Lung microvascular endothelial cell (primary cell): ENCODE measurements at regions not wholly inside any gene's neighbourhood (a gene's known extent, or its start where the extent isn't known, plus 50 kb on each side); places are given as distances from the start of the nearest gene placed in this dataset.

Experiments
- DNase-seq, 2 donors: peaks; one replicate each; pipeline versions ENCODE4 v3.0.0 to v3.0.0-alpha.2; 2010; ENCODE audit warnings: low read depth in 2 of 2

DNA sequence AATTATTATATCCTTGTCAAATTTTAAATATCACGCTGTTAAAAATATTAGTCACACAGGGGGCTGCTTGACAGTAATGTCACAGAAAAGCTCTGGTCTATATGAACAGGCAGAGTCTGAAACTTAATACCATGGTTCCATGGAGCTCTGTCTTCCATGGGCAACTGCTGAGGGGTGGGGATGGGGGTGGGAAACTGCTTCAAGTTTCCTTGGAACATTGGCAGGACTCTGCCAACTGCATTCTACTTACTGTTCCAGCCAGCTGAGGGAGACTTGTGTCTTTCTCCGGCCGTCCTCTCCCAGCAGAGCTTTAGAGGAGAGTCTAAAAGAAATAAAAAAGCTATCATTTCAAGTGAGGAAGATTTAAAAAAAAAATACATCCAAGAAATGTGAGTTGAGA lies 348.7 kb downstream of the ZIC1 start:
- DNase-seq = no peak

GRCh38 chr3:147758771-147759170 lies 349.6 kb downstream of the ZIC1 start:
- no peak for DNase-seq

GRCh38 chr3:147760085-147760484 lies 350.9 kb downstream of the ZIC1 start:
- DNase-seq = no peak

DNA sequence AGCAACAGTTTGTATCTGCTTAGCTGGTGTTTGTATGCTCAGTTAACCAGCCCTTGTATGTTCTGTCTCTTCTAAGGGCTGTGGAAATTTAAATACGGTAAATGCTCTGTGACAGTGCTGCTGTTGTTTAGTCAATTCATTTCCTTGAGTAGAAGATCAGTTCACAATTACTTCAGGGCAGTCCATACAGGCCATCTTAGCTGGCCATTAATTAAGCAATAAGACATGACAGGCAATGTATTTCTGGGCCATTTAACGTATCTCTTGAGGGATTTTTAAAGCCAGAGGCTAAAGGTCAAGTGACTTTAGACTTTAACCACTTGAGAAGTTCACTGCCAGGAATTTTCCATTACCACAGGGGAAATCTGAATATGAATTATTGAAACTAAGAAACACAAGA lies 351.8 kb downstream of the ZIC1 start:
- DNase-seq = no peak

GRCh38 chr3:147773116-147773630 lies 364.0 kb downstream of the ZIC1 start:
- DNase-seq = no peak

DNA sequence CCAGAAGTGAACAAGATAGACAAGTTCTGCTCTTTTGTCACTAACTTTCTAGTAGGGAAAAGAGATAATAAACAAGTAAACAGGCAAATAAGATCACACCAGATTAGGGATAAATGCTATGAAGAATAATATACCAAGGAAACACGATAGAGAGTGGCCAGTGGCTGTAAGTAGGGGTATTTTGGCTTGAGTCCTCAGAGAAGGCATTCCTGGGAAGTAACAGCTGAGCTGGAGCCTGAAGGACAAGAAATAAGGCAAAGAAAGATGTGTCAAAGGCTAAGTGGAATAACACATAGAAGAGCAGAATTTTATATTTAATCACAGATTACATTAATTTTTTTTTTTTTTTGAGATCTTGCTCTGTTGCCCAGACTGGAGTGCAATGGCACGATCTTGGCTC lies 366.2 kb downstream of the ZIC1 start:
- no peak for DNase-seq

DNA sequence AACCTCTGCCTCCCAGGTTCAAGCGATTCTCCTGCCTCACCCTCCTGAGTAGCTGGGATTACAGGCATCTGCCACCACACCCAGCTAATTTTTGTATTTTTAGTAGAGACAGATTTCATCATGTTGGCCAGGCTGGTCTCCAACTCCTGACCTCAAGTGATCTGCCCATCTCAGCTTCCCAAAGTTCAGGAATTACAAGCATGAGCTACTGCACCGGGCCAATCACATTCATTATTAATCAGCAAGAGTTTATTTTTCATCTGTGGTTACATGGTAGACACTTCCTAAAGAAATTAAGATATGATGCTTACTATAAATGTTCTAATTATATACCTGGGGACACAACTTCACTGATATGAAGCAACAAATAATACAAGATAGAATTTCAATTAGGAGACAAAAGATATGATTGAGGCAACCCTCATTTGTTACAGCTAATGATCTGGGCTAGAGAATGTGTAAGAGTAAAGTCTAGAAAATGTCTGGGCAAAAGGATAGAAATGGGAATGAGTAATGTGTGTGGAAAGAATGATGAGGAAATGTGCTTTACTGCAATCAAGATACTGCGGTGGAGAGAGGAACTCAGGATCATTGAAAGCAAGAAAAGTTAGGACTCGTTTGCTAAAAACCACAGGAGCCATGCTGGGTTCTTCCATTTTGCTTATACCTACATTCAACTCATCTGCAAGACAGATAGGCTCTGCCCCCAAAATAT lies 366.8 kb downstream of the ZIC1 start:
- no peak for DNase-seq

DNA sequence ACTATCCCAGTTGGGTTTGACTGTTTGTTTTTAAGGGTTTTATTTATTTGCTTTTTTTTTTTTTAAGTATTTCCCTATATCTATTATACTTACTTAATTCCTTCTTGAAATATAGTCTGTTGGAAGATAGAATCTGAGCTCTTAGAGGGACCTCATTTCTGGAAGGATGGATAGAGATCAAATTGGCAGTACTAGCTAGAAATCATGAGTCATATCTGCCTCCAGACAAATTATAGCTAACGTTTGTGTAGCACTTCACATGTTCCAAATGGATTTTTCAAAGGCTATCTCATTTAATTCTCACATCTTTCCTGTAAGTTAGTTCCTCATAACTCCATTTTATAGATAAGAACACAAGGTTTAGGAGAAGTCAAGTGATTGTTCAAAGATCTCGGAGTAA lies 384.7 kb downstream of the ZIC1 start:
- DNase-seq = peak in 1 of 2 donors; percentile 6

GRCh38 chr3:147794596-147794995 lies 385.4 kb downstream of the ZIC1 start:
- no peak for DNase-seq

GRCh38 chr3:147795418-147795817 lies 386.3 kb downstream of the ZIC1 start:
- DNase-seq = no peak

DNA sequence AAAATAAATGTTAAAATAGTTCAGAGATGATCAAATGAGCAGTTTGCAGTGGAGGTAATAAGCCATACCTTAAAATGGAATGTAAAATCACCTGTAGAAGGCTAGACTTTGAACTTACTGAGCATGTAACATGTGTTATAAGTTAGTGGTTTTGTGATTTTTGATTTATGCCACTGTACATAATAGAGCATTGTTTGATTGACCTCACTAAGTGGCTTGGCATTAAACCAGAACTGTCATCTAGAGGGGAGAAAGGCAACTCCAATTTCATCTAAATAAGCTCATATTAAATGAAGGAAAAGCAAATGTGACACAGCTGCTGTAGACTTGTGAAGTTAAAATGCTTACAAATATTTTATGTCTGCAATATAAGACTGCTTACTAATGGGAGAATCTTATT lies 387.9 kb downstream of the ZIC1 start:
- DNase-seq = peak in 1 of 2 donors; percentile 63

DNA sequence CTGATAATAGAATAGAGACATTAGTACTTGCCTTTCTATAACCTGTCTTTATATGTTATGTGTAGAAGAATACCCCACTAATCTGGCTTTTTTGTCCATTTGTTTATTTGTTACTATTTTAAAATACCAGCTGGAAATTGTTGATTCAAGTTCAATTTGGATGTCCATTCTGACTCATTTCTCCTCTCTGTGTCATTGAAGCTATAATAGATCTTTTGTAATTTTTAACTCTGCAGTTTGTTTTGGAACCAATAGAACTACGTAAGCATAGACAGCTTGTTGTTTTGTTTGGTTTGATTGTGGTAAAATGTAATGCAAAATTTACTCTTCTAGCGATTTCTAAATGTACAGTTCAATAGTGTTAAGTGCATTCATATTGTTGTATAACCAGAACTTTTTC lies 390.4 kb downstream of the ZIC1 start:
- DNase-seq = peak in 1 of 2 donors; percentile 52

GRCh38 chr3:147807776-147808175 lies 398.6 kb downstream of the ZIC1 start:
- no peak for DNase-seq

DNA sequence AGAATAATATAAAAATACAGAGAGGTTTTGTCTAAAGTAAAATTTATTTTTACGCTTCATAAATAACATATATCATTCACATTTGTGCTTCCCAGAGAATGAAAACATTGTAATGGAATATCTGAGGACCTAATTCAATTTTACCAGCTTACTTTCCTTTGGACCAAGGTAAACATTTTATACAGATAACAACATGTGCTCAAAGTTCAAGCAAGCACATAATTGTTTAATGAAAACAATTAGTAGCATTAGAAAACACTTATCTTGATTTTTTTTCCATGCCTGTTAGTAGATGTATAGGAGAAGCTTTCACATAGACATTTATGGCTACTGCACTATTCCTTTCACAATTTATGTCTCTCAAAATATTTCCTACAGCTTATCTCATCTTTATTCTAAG lies 400.0 kb downstream of the ZIC1 start:
- DNase-seq = no peak

- peak; percentile 87 to 89 for DNase-seq
Observed at GRCh38 chr3:147812186-147812911, 403.2 kb downstream of the ZIC1 start.

- DNase-seq = peak in 1 of 2 donors; percentile 21
Observed at GRCh38 chr3:147813256-147813655, 404.1 kb downstream of the ZIC1 start.

DNA sequence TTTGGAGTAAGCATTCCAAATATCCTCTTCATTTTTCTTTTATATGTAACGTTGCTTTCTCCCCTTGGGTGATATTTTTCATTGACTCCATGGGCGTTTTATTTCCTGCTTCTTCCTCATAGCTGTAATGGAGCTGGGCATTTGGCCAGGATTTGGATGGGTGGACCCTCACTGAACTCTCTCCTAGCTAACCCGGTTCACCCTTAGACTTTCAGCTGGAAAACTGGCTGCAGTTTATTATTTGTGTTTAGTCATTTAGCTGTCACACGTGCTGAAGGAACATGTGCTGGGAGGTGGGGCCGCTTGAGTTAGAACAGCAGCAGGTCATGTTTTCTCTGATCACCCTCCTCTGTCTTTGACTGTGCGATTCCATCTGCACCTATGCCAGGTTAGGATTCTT lies 407.6 kb downstream of the ZIC1 start:
- DNase-seq = peak; percentile 88 to 91

GRCh38 chr3:147832611-147833010 lies 423.4 kb downstream of the ZIC1 start:
- DNase-seq = no peak

DNA sequence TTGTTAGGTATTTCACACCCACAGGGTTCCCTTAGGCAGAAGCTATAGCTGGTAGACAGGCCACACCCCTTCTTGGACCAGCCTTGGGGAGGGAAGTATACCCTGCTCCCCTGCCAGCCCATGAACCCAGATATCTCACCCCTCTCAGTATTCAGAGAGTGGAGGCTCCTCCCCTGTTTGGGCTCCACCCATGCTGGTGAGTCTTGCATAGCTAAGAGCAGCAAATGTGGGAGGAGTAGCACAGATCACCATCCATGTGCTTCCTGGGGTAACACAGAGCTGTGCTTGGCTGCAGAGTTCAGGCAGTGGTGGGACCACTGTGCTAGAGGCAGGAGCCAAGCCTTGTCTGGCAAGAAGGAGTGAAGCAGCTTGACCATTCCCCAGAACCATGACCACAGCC lies 427.2 kb downstream of the ZIC1 start:
- no peak for DNase-seq

- DNase-seq = no peak
Observed at GRCh38 chr3:147838652-147839051, 429.5 kb downstream of the ZIC1 start.

GRCh38 chr3:147843331-147843730 lies 434.2 kb downstream of the ZIC1 start:
- DNase-seq = no peak

- DNase-seq = no peak
Observed at GRCh38 chr3:147846293-147846692, 437.1 kb downstream of the ZIC1 start.

GRCh38 chr3:147846854-147847478 lies 437.8 kb downstream of the ZIC1 start:
- no peak for DNase-seq
